Progenitor cell of endocrine pancreas (in vitro differentiated cells): ENCODE measurements at regions not wholly inside any gene's neighbourhood (a gene's known extent, or its start where the extent isn't known, plus 50 kb on each side); places are given as distances from the start of the nearest gene placed in this dataset.
"Not testable (repeated sequence)": the region's sequence is repeated elsewhere in the genome, so short reads cannot be mapped to it uniquely, and the experiment has no call there.

Experiments
- DNase-seq: peaks from one replicate; pipeline ENCODE4 v3.0.0; 2021; ENCODE audit warnings: low spot score; ENCODE audit not compliant: unreplicated experiment
- H3K27ac Mint-ChIP-seq: 2 replicates; pipeline ENCODE4 v1.8.0; 2021; ENCODE audit warnings: mild to moderate bottlenecking, moderate library complexity, mixed read lengths
- H3K27me3 Mint-ChIP-seq: 2 replicates; pipeline ENCODE4 v1.8.0; 2021; ENCODE audit warnings: mixed read lengths
- H3K36me3 Mint-ChIP-seq: 2 replicates; pipeline ENCODE4 v1.8.0; 2022; ENCODE audit warnings: mixed read lengths; ENCODE audit not compliant: insufficient read depth
- H3K4me1 Mint-ChIP-seq: 2 replicates; pipeline ENCODE4 v1.8.0; 2021; ENCODE audit warnings: low read depth, mixed read lengths
- H3K4me3 Mint-ChIP-seq: 2 replicates; pipeline ENCODE4 v1.8.0; 2021; ENCODE audit warnings: low read depth, mild to moderate bottlenecking, moderate library complexity, mixed read lengths
- H3K9me3 Mint-ChIP-seq: 2 replicates; pipeline ENCODE4 v1.8.0; 2021; ENCODE audit warnings: low read depth, mixed read lengths
- CTCF ChIP-seq: fragments of 200-600 bp; sonication (generic); IDR thresholded peaks from one replicate; pipeline ENCODE4 v1.5.0; 2021; ENCODE audit warnings: antibody characterized with exemption, mild to moderate bottlenecking; ENCODE audit not compliant: unreplicated experiment

GRCh38 chr10:114749014-114749413, 72.6 kb upstream of the FHIP2A start:
- no peaks in the 10 kb centered on the region for H3K36me3 Mint-ChIP-seq
- TF ChIP-seq CTCF, result no peak
- H3K4me1 Mint-ChIP-seq, result peaks cover 3% of the 10 kb centered on the region
- DNase-seq, result no peak
- H3K27ac Mint-ChIP-seq, result no peak overlapping the region
- peaks cover 9% of the 10 kb centered on the region for H3K27me3 Mint-ChIP-seq
- peaks cover 3% of the 10 kb centered on the region for H3K9me3 Mint-ChIP-seq
- H3K4me3 Mint-ChIP-seq, result no peak overlapping the region

- no peak overlapping the region for H3K4me3 Mint-ChIP-seq
- H3K4me1 Mint-ChIP-seq, result peaks cover 3% of the 10 kb centered on the region
- H3K27me3 Mint-ChIP-seq, result peaks cover 7% of the 10 kb centered on the region
- H3K36me3 Mint-ChIP-seq, result no peaks in the 10 kb centered on the region
- H3K27ac Mint-ChIP-seq, result no peak overlapping the region
- H3K9me3 Mint-ChIP-seq, result peaks cover 3% of the 10 kb centered on the region
- no peak for DNase-seq
- TF ChIP-seq CTCF, result no peak
These were observed 72.1 kb upstream of the FHIP2A start for GRCh38 chr10:114749510-114749909.

GRCh38 chr10:114751856-114752255, 69.7 kb upstream of the FHIP2A start:
- no peaks in the 10 kb centered on the region for H3K36me3 Mint-ChIP-seq

GRCh38 chr10:114752570-114752969, 69.0 kb upstream of the FHIP2A start:
- not testable (repeated sequence) for DNase-seq, H3K27ac Mint-ChIP-seq, H3K36me3 Mint-ChIP-seq, H3K4me3 Mint-ChIP-seq, H3K9me3 Mint-ChIP-seq, H3K27me3 Mint-ChIP-seq, H3K4me1 Mint-ChIP-seq

More at GRCh38 chr10:114751856-114752255, 69.7 kb upstream of the FHIP2A start:
- no peak for TF ChIP-seq CTCF
- H3K27ac Mint-ChIP-seq, result no peak overlapping the region
- no peaks in the 10 kb centered on the region for H3K4me1 Mint-ChIP-seq
- no peak overlapping the region for H3K4me3 Mint-ChIP-seq
- DNase-seq, result no peak
- H3K27me3 Mint-ChIP-seq, result peaks cover 4% of the 10 kb centered on the region
- H3K9me3 Mint-ChIP-seq, result peaks cover 3% of the 10 kb centered on the region

GRCh38 chr10:114753126-114753525, 68.5 kb upstream of the FHIP2A start:
- no peak for TF ChIP-seq CTCF
- Mint-ChIP-seq H3K27me3 (peaks cover 4% of the 10 kb centered on the region), H3K4me1 (no peaks in the 10 kb centered on the region), H3K4me3 (no peak overlapping the region), H3K36me3 (no peaks in the 10 kb centered on the region), H3K27ac (no peak overlapping the region), H3K9me3 (peaks cover 3% of the 10 kb centered on the region)
- no peak for DNase-seq

GRCh38 chr10:114754445-114755320, 66.9 kb upstream of the FHIP2A start:
- TF ChIP-seq CTCF, result no peak
- H3K9me3 Mint-ChIP-seq, result peaks cover 3% of the 10 kb centered on the region
- H3K36me3 Mint-ChIP-seq, result no peaks in the 10 kb centered on the region
- H3K27me3 Mint-ChIP-seq, result peaks cover 1% of the 10 kb centered on the region
- no peak overlapping the region for H3K4me3 Mint-ChIP-seq
- H3K27ac Mint-ChIP-seq, result no peak overlapping the region
- H3K4me1 Mint-ChIP-seq, result no peaks in the 10 kb centered on the region
- DNase-seq, result no peak
